H9 (cell line): ENCODE measurements at regions not wholly inside any gene's neighbourhood (a gene's known extent, or its start where the extent isn't known, plus 50 kb on each side); places are given as distances from the start of the nearest gene placed in this dataset.

ENCODE experiments used
- DNase-seq: peaks from one replicate; pipeline ENCODE4 v3.0.0-alpha.2; 2017
- H2AFZ ChIP-seq: one replicate; pipeline ENCODE4 v1.6.1; 2013; ENCODE audit warnings: mild to moderate bottlenecking, low read length, control low read depth, moderate library complexity
- H2AK5ac ChIP-seq: 2 replicates; pipeline ENCODE4 v1.6.1; 2013; ENCODE audit warnings: low read length, control low read depth, mixed read lengths; ENCODE audit not compliant: insufficient read length
- H2BK120ac ChIP-seq: one replicate; pipeline ENCODE4 v1.6.1; 2013; ENCODE audit warnings: low read depth, mild to moderate bottlenecking, low read length, control low read depth, inconsistent platforms; ENCODE audit not compliant: poor library complexity, severe bottlenecking
- H2BK12ac ChIP-seq: 2 replicates; pipeline ENCODE4 v1.6.1; 2013; ENCODE audit warnings: low read length, control low read depth, mixed read lengths, low read depth; ENCODE audit not compliant: insufficient read length
- H2BK15ac ChIP-seq: 2 replicates; pipeline ENCODE4 v1.6.1; 2013; ENCODE audit warnings: low read depth, low read length, control low read depth
- H2BK20ac ChIP-seq: one replicate; pipeline ENCODE4 v1.6.1; 2013; ENCODE audit warnings: low read depth, mild to moderate bottlenecking, low read length, control low read depth, inconsistent platforms; ENCODE audit not compliant: poor library complexity, severe bottlenecking
- H2BK5ac ChIP-seq: 2 replicates; pipeline ENCODE4 v1.6.1; 2013; ENCODE audit warnings: low read length, control low read depth, mixed read lengths; ENCODE audit not compliant: insufficient read length
- H3K14ac ChIP-seq: 2 replicates; pipeline ENCODE4 v1.6.1; 2013; ENCODE audit warnings: low read length, control low read depth; ENCODE audit not compliant: insufficient read depth
- H3K18ac ChIP-seq: 2 replicates; pipeline ENCODE4 v1.6.1; 2013; ENCODE audit warnings: low read depth, mild to moderate bottlenecking, mixed read lengths, low read length, control low read depth; ENCODE audit not compliant: insufficient read length
- H3K23ac ChIP-seq: 2 replicates; pipeline ENCODE4 v1.6.1; 2013; ENCODE audit warnings: low read length, control low read depth, mixed read lengths, low read depth; ENCODE audit not compliant: insufficient read length
- H3K23me2 ChIP-seq: 2 replicates; pipeline ENCODE4 v1.6.1; 2013; ENCODE audit warnings: low read depth, mild to moderate bottlenecking, mixed read lengths, low read length, control low read depth; ENCODE audit not compliant: insufficient read length, poor library complexity, severe bottlenecking
- H3K27ac ChIP-seq: 2 replicates; pipeline ENCODE4 v1.5.1; 2013; ENCODE audit warnings: low read length, control low read depth, mixed read lengths, low read depth; ENCODE audit not compliant: insufficient read length
- H3K27me3 ChIP-seq: 2 replicates; pipeline ENCODE4 v1.6.1; 2013; ENCODE audit warnings: low read length, control low read depth, inconsistent platforms; ENCODE audit not compliant: insufficient read depth
- H3K4ac ChIP-seq: 2 replicates; pipeline ENCODE4 v1.6.1; 2013; ENCODE audit warnings: low read depth, mild to moderate bottlenecking, control low read depth, inconsistent platforms, low read length, moderate library complexity
- H3K4me1 ChIP-seq: 2 replicates; pipeline ENCODE4 v1.6.1; 2013; ENCODE audit warnings: low read length, control low read depth, inconsistent platforms; ENCODE audit not compliant: insufficient read depth
- H3K4me2 ChIP-seq: 2 replicates; pipeline ENCODE4 v1.6.1; 2013; ENCODE audit warnings: low read length, control low read depth, mixed read lengths; ENCODE audit not compliant: insufficient read length, insufficient read depth
- H3K56ac ChIP-seq: 2 replicates; pipeline ENCODE4 v1.6.1; 2013; ENCODE audit warnings: low read depth, mild to moderate bottlenecking, mixed read lengths, low read length, control low read depth; ENCODE audit not compliant: insufficient read length
- H3K79me1 ChIP-seq: 2 replicates; pipeline ENCODE4 v1.6.1; 2013; ENCODE audit warnings: low read depth, mild to moderate bottlenecking, moderate library complexity, low read length, control low read depth, inconsistent platforms; ENCODE audit not compliant: insufficient read depth, poor library complexity, severe bottlenecking
- H3K79me2 ChIP-seq: 2 replicates; pipeline ENCODE4 v1.6.1; 2013; ENCODE audit warnings: low read length, control low read depth, inconsistent platforms; ENCODE audit not compliant: insufficient read depth
- H3K9ac ChIP-seq: 2 replicates; pipeline ENCODE4 v1.6.1; 2013; ENCODE audit warnings: low read length, control low read depth, mixed read lengths; ENCODE audit not compliant: insufficient read length; ENCODE audit errors: extremely low read depth
- H3K9me3 ChIP-seq: one replicate; pipeline ENCODE4 v1.6.1; 2013; ENCODE audit warnings: low read depth, low read length, inconsistent platforms; ENCODE audit not compliant: control insufficient read depth
- H3T11ph ChIP-seq: one replicate; pipeline ENCODE4 v1.6.1; 2013; ENCODE audit warnings: mild to moderate bottlenecking, low read length, control low read depth, inconsistent platforms
- H4K20me1 ChIP-seq: one replicate; pipeline ENCODE4 v1.6.1; 2013; ENCODE audit not compliant: control insufficient read depth, insufficient read length, insufficient read depth
- H4K5ac ChIP-seq: 2 replicates; pipeline ENCODE4 v1.6.1; 2013; ENCODE audit warnings: low read depth, mild to moderate bottlenecking, mixed read lengths, low read length, control low read depth; ENCODE audit not compliant: insufficient read length
- H4K8ac ChIP-seq: replicated peaks from 2 replicates; pipeline ENCODE4 v1.6.1; 2013; ENCODE audit warnings: low read length, control low read depth, mixed read lengths, low read depth; ENCODE audit not compliant: insufficient read length
- H4K91ac ChIP-seq: 2 replicates; pipeline ENCODE4 v1.6.1; 2013; ENCODE audit warnings: low read depth, mild to moderate bottlenecking, moderate library complexity, mixed read lengths, low read length, control low read depth; ENCODE audit not compliant: insufficient read length
- H3K27ac Mint-ChIP-seq, 3 experiments: 2 replicates in 2 of 3; 3 replicates in 1 of 3; pipeline ENCODE4 v1.8.0; 2020 to 2021; ENCODE audit warnings: mixed read lengths in 3 of 3, mild to moderate bottlenecking in 1 of 3, moderate library complexity in 1 of 3
- H3K27me3 Mint-ChIP-seq: 2 replicates; pipeline ENCODE4 v1.8.0; 2021; ENCODE audit warnings: low read depth, mild to moderate bottlenecking, moderate library complexity, mixed read lengths
- H3K36me3 Mint-ChIP-seq, 3 experiments: 2 replicates in 2 of 3; 3 replicates in 1 of 3; pipeline ENCODE4 v1.8.0; 2020 to 2021; ENCODE audit warnings: low read depth in 3 of 3, mixed read lengths in 3 of 3; ENCODE audit not compliant: insufficient read depth in 1 of 3
- H3K4me1 Mint-ChIP-seq, 2 experiments: 2 replicates each; pipeline ENCODE4 v1.8.0; 2020; ENCODE audit warnings: mixed read lengths in 2 of 2
- H3K4me3 Mint-ChIP-seq, 2 experiments: 2 replicates in 1 of 2; 3 replicates in 1 of 2; pipeline ENCODE4 v1.8.0; 2020 to 2021; ENCODE audit warnings: mild to moderate bottlenecking in 2 of 2, mixed read lengths in 2 of 2, moderate library complexity in 1 of 2
- H3K9me3 Mint-ChIP-seq, 2 experiments: 2 replicates in 1 of 2; 3 replicates in 1 of 2; pipeline ENCODE4 v1.8.0; 2020; ENCODE audit warnings: mild to moderate bottlenecking in 2 of 2, mixed read lengths in 2 of 2, moderate library complexity in 1 of 2
- WGBS: extraction: QIAGEN DNeasy Blood & Tissue Kit; methylation state at CpG from one replicate; pipeline ENCODE4 v1.1.7; 2013; ENCODE audit warnings: missing lambda C conversion rate, low lambda C conversion rate, mixed read lengths; ENCODE audit not compliant: insufficient read length; ENCODE audit errors: extremely low coverage; 5-methylcytosine and 5-hydroxymethylcytosine counted together
- TF ChIP-seq, protein P1 (sequence below): fragments of 200-600 bp; sonication (generic); conservative IDR thresholded peaks from 3 replicates; pipeline ENCODE4 v1.8.0; 2021; ENCODE audit warnings: antibody characterized with exemption, mild to moderate bottlenecking

DNA sequence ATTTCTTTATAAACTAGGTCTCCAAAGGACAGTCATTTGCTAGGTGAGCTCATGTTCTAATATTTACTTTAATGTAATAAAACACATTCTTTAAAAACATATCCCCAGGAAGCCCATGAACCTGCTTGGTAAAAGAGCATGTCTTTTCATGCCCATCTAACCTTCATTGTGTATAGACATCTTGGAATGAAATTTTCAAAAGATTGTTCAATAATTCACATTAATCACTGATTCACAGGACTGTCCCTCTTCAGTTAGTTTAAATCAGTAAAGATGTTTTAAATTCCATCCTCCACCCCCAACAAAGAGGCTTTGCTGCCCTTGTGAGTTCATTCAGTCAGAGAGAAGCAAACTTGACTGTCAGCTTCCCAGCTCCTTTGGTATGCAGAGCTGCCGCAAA, 633.4 kb upstream of the CELF4 start:
- H2AFZ ChIP-seq, result no peak overlapping the region
- H3K9me3 Mint-ChIP-seq, result no peaks in the 10 kb centered on the region
- H3K9ac ChIP-seq, result no peak overlapping the region
- WGBS, result no CpG with 5 or more reads among the region's 1 CpG
- no peak overlapping the region for H3K4me3 Mint-ChIP-seq
- H3K14ac ChIP-seq, result no peak overlapping the region
- no peak for DNase-seq
- H4K8ac ChIP-seq, result no peak overlapping the region
- peaks cover 3% of the 10 kb centered on the region; the same call in 1 of the 2 replicates for H3K4me1 ChIP-seq
- H3K18ac ChIP-seq, result no peak overlapping the region
- no peak overlapping the region for H3K4ac ChIP-seq
- no peaks in the 10 kb centered on the region for H3K27me3 Mint-ChIP-seq
- H2AK5ac ChIP-seq, result no peak overlapping the region
- no peaks in the 10 kb centered on the region; a peak in 1 of 7 replicates for H3K36me3 Mint-ChIP-seq
- no peak overlapping the region for H3K27ac ChIP-seq
- no peak overlapping the region for H2BK20ac ChIP-seq
- H3K23me2 ChIP-seq, result no peaks in the 10 kb centered on the region
- H4K91ac ChIP-seq, result no peak overlapping the region
- H3K56ac ChIP-seq, result no peak overlapping the region
- H3T11ph ChIP-seq, result no peak overlapping the region
- H3K79me2 ChIP-seq, result no peaks in the 10 kb centered on the region
- TF ChIP-seq, protein P1, sequence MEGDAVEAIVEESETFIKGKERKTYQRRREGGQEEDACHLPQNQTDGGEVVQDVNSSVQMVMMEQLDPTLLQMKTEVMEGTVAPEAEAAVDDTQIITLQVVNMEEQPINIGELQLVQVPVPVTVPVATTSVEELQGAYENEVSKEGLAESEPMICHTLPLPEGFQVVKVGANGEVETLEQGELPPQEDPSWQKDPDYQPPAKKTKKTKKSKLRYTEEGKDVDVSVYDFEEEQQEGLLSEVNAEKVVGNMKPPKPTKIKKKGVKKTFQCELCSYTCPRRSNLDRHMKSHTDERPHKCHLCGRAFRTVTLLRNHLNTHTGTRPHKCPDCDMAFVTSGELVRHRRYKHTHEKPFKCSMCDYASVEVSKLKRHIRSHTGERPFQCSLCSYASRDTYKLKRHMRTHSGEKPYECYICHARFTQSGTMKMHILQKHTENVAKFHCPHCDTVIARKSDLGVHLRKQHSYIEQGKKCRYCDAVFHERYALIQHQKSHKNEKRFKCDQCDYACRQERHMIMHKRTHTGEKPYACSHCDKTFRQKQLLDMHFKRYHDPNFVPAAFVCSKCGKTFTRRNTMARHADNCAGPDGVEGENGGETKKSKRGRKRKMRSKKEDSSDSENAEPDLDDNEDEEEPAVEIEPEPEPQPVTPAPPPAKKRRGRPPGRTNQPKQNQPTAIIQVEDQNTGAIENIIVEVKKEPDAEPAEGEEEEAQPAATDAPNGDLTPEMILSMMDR, result no peak
- no peak overlapping the region for H2BK12ac ChIP-seq
- no peak overlapping the region for H2BK120ac ChIP-seq
- H3K27ac Mint-ChIP-seq, result no peak overlapping the region
- H3K79me1 ChIP-seq, result no peaks in the 10 kb centered on the region
- H4K5ac ChIP-seq, result no peak overlapping the region
- peaks cover 41% of the 10 kb centered on the region in 2 experiments for H3K4me1 Mint-ChIP-seq
- no peak overlapping the region for H2BK5ac ChIP-seq
- peak overlapping the region; percentile 0 for H3K4me2 ChIP-seq
- no peaks in the 10 kb centered on the region for H3K27me3 ChIP-seq
- H2BK15ac ChIP-seq, result no peak overlapping the region
- no peak overlapping the region for H3K23ac ChIP-seq
- H3K9me3 ChIP-seq, result no peaks in the 10 kb centered on the region
- no peaks in the 10 kb centered on the region for H4K20me1 ChIP-seq
